OCI-LY1 (cell line): ENCODE measurements at regions not wholly inside any gene's neighbourhood (a gene's known extent, or its start where the extent isn't known, plus 50 kb on each side); places are given as distances from the start of the nearest gene placed in this dataset.

Source experiments
- H2AFZ ChIP-seq: fragments of 200-600 bp; sonication (generic), shearing (Covaris generic); 2 replicates; pipeline ENCODE4 v1.6.0; 2014; ENCODE audit warnings: antibody characterized with exemption, mild to moderate bottlenecking, low read length
- H3F3A ChIP-seq: fragments of 200-600 bp; sonication (generic), shearing (Covaris generic); 2 replicates; pipeline ENCODE4 v1.6.0; 2014; ENCODE audit warnings: mild to moderate bottlenecking, antibody characterized with exemption, low read length, moderate library complexity; ENCODE audit not compliant: insufficient read depth
- H3K27ac ChIP-seq: fragments of 200-600 bp; sonication (generic); 2 replicates; pipeline ENCODE4 v1.5.1; 2014; ENCODE audit warnings: low read length, mixed run types, mild to moderate bottlenecking, low read depth; ENCODE audit not compliant: poor library complexity, severe bottlenecking
- H3K27me3 ChIP-seq: fragments of 200-600 bp; sonication (generic); 2 replicates; pipeline ENCODE4 v1.6.0; 2014; ENCODE audit warnings: antibody characterized with exemption, mild to moderate bottlenecking, low read length, moderate library complexity; ENCODE audit not compliant: insufficient read depth
- H3K36me3 ChIP-seq: fragments of 200-600 bp; sonication (generic); 2 replicates; pipeline ENCODE4 v1.6.1; 2014; ENCODE audit warnings: mild to moderate bottlenecking, antibody characterized with exemption, low read length, moderate library complexity, mixed read lengths; ENCODE audit not compliant: insufficient read depth
- H3K4me1 ChIP-seq: fragments of 200-600 bp; sonication (generic); 2 replicates; pipeline ENCODE4 v1.5.1; 2014; ENCODE audit warnings: mild to moderate bottlenecking, low read length, moderate library complexity; ENCODE audit not compliant: insufficient read depth, severe bottlenecking
- H3K4me2 ChIP-seq: fragments of 200-600 bp; sonication (generic), shearing (Covaris generic); 2 replicates; pipeline ENCODE4 v1.6.1; 2014; ENCODE audit warnings: low read length
- H3K4me3 ChIP-seq: fragments of 200-600 bp; sonication (generic); 2 replicates; pipeline ENCODE4 v1.5.1; 2014; ENCODE audit warnings: low read length, low read depth, mild to moderate bottlenecking, mixed read lengths; ENCODE audit not compliant: poor library complexity, severe bottlenecking
- H3K79me2 ChIP-seq: fragments of 200-600 bp; shearing (Covaris generic); 2 replicates; pipeline ENCODE4 v1.6.1; 2016; ENCODE audit warnings: mixed run types, low read length, mixed read lengths; ENCODE audit not compliant: insufficient read depth
- H3K9ac ChIP-seq: fragments of 200-600 bp; sonication (generic), shearing (Covaris generic); 2 replicates; pipeline ENCODE4 v1.6.1; 2014; ENCODE audit warnings: mild to moderate bottlenecking, low read length, mixed read lengths
- H3K9me2 ChIP-seq: fragments of 200-600 bp; sonication (generic), shearing (Covaris generic); 2 replicates; pipeline ENCODE4 v1.6.1; 2014; ENCODE audit warnings: low read depth, mild to moderate bottlenecking, low read length, mixed read lengths
- H3K9me3 ChIP-seq: fragments of 200-600 bp; shearing (Covaris generic); 2 replicates; pipeline ENCODE4 v1.6.1; 2014; ENCODE audit warnings: low read length, mixed read lengths
- H4K20me1 ChIP-seq: fragments of 200-600 bp; sonication (generic), shearing (Covaris generic); 2 replicates; pipeline ENCODE4 v1.6.0; 2016; ENCODE audit warnings: mild to moderate bottlenecking, low read length; ENCODE audit not compliant: insufficient read depth
- CTCF ChIP-seq: fragments of 200-600 bp; sonication (generic), shearing (Covaris generic); IDR thresholded peaks from 2 replicates; pipeline ENCODE4 v1.5.1; 2017; ENCODE audit warnings: mild to moderate bottlenecking, antibody characterized with exemption, low read length, moderate library complexity, mixed read lengths
- EZH2 ChIP-seq: fragments of 200-600 bp; sonication (generic), shearing (Covaris generic); IDR thresholded peaks from 2 replicates; pipeline ENCODE4 v1.8.0; 2017; ENCODE audit warnings: borderline replicate concordance, mixed run types, mild to moderate bottlenecking, antibody characterized with exemption, low read length, moderate library complexity, mixed read lengths

- no peak overlapping the region for H2AFZ ChIP-seq
- H3K4me1 ChIP-seq = no peaks in the 10 kb centered on the region
- no peak overlapping the region for H3K4me2 ChIP-seq
- H4K20me1 ChIP-seq = no peaks in the 10 kb centered on the region
- no peaks in the 10 kb centered on the region for H3K9me3 ChIP-seq
- H3K9ac ChIP-seq = no peak overlapping the region
- H3K36me3 ChIP-seq = no peaks in the 10 kb centered on the region
- H3F3A ChIP-seq = no peaks in the 10 kb centered on the region
- no peak for TF ChIP-seq EZH2
- no peak for TF ChIP-seq CTCF
- no peaks in the 10 kb centered on the region for H3K27me3 ChIP-seq
- H3K27ac ChIP-seq = no peak overlapping the region
- H3K79me2 ChIP-seq = no peaks in the 10 kb centered on the region
- H3K9me2 ChIP-seq = no peaks in the 10 kb centered on the region
- no peak overlapping the region for H3K4me3 ChIP-seq
These were observed 272.5 kb upstream of the ARHGEF26 start for GRCh38 chr3:153848702-153849101.

GRCh38 chr3:153852355-153852754 lies 268.8 kb upstream of the ARHGEF26 start:
- H3K4me2 ChIP-seq = no peak overlapping the region
- no peak for TF ChIP-seq CTCF
- no peak for TF ChIP-seq EZH2
- no peak overlapping the region for H3K9ac ChIP-seq
- no peaks in the 10 kb centered on the region for H3K79me2 ChIP-seq
- no peaks in the 10 kb centered on the region for H3F3A ChIP-seq
- no peaks in the 10 kb centered on the region for H3K4me1 ChIP-seq
- H2AFZ ChIP-seq = no peak overlapping the region
- no peaks in the 10 kb centered on the region for H3K36me3 ChIP-seq
- H3K4me3 ChIP-seq = no peak overlapping the region
- H3K27me3 ChIP-seq = no peaks in the 10 kb centered on the region
- H3K27ac ChIP-seq = no peak overlapping the region
- H3K9me2 ChIP-seq = no peaks in the 10 kb centered on the region
- H4K20me1 ChIP-seq = no peaks in the 10 kb centered on the region
- H3K9me3 ChIP-seq = no peaks in the 10 kb centered on the region

- no peak overlapping the region for H3K9ac ChIP-seq
- TF ChIP-seq EZH2 = no peak
- no peak for TF ChIP-seq CTCF
- no peak overlapping the region for H2AFZ ChIP-seq
These were observed 268.0 kb upstream of the ARHGEF26 start for GRCh38 chr3:153853163-153853562.

More at GRCh38 chr3:153853163-153853562, 268.0 kb upstream of the ARHGEF26 start:
- H3K79me2 ChIP-seq = no peaks in the 10 kb centered on the region
- no peaks in the 10 kb centered on the region for H3K36me3 ChIP-seq
- no peaks in the 10 kb centered on the region for H3K9me3 ChIP-seq
- H3K4me3 ChIP-seq = no peak overlapping the region
- no peak overlapping the region for H3K27ac ChIP-seq
- no peaks in the 10 kb centered on the region for H3F3A ChIP-seq
- no peaks in the 10 kb centered on the region for H3K27me3 ChIP-seq
- H3K4me2 ChIP-seq = no peak overlapping the region
- no peaks in the 10 kb centered on the region for H4K20me1 ChIP-seq
- no peaks in the 10 kb centered on the region for H3K9me2 ChIP-seq
- no peaks in the 10 kb centered on the region for H3K4me1 ChIP-seq
